Type B pancreatic cell (in vitro differentiated cells): ENCODE measurements at regions not wholly inside any gene's neighbourhood (a gene's known extent, or its start where the extent isn't known, plus 50 kb on each side); places are given as distances from the start of the nearest gene placed in this dataset.
A peak's percentile ranks its signal among the peaks of the same experiment; 100 is the strongest.
"Not testable (repeated sequence)": the region's sequence is repeated elsewhere in the genome, so short reads cannot be mapped to it uniquely, and the experiment has no call there.

ENCODE experiments used
- DNase-seq: peaks from one replicate; pipeline ENCODE4 v3.0.0; 2021; ENCODE audit warnings: mixed read lengths; ENCODE audit not compliant: unreplicated experiment; ENCODE audit errors: extremely low spot score
- H3K27ac Mint-ChIP-seq: 2 replicates; pipeline ENCODE4 v1.8.0; 2021; ENCODE audit warnings: mild to moderate bottlenecking, mixed read lengths
- H3K27me3 Mint-ChIP-seq: 2 replicates; pipeline ENCODE4 v1.8.0; 2021; ENCODE audit warnings: mixed read lengths
- H3K36me3 Mint-ChIP-seq: 2 replicates; pipeline ENCODE4 v1.8.0; 2021; ENCODE audit warnings: mixed read lengths
- H3K4me1 Mint-ChIP-seq: one replicate; pipeline ENCODE4 v1.8.0; 2021; ENCODE audit warnings: mixed read lengths; ENCODE audit not compliant: unreplicated experiment
- H3K4me3 Mint-ChIP-seq: 2 replicates; pipeline ENCODE4 v1.8.0; 2021; ENCODE audit warnings: mild to moderate bottlenecking, mixed read lengths
- H3K9me3 Mint-ChIP-seq: 2 replicates; pipeline ENCODE4 v1.8.0; 2021; ENCODE audit warnings: mixed read lengths
- TF ChIP-seq, protein P1 (sequence below): fragments of 200-600 bp; sonication (generic); conservative IDR thresholded peaks from 2 replicates; pipeline ENCODE4 v1.5.0; 2021; ENCODE audit warnings: antibody characterized with exemption, mild to moderate bottlenecking

DNA sequence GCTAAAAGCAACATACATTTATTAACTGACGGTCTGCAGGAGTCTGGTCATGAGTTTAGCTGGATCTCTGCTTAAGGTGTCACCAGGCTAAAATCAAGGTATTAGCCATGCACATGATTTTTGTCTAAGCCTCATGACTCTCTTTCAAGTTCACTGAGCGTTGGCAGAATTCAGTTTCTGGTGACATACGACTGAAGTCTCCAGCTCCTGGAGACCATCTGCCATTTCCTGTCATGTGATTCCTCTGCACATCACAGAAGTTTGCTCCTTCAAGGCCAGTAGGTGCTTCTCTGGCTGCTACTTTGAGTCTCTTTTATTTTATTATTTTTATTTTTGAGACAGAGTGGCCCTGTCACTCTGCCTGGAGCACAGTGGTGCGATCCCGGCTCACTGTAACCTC lies 148.4 kb upstream of the EYA4 start:
- H3K27me3 Mint-ChIP-seq: peaks cover 9% of the 10 kb centered on the region
- no peak for DNase-seq
- H3K36me3 Mint-ChIP-seq: no peaks in the 10 kb centered on the region
- peaks cover 8% of the 10 kb centered on the region for H3K4me1 Mint-ChIP-seq
- H3K4me3 Mint-ChIP-seq: no peak overlapping the region
- H3K27ac Mint-ChIP-seq: no peak overlapping the region
- H3K9me3 Mint-ChIP-seq: no peaks in the 10 kb centered on the region
- TF ChIP-seq, protein P1, sequence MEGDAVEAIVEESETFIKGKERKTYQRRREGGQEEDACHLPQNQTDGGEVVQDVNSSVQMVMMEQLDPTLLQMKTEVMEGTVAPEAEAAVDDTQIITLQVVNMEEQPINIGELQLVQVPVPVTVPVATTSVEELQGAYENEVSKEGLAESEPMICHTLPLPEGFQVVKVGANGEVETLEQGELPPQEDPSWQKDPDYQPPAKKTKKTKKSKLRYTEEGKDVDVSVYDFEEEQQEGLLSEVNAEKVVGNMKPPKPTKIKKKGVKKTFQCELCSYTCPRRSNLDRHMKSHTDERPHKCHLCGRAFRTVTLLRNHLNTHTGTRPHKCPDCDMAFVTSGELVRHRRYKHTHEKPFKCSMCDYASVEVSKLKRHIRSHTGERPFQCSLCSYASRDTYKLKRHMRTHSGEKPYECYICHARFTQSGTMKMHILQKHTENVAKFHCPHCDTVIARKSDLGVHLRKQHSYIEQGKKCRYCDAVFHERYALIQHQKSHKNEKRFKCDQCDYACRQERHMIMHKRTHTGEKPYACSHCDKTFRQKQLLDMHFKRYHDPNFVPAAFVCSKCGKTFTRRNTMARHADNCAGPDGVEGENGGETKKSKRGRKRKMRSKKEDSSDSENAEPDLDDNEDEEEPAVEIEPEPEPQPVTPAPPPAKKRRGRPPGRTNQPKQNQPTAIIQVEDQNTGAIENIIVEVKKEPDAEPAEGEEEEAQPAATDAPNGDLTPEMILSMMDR: no peak

DNA sequence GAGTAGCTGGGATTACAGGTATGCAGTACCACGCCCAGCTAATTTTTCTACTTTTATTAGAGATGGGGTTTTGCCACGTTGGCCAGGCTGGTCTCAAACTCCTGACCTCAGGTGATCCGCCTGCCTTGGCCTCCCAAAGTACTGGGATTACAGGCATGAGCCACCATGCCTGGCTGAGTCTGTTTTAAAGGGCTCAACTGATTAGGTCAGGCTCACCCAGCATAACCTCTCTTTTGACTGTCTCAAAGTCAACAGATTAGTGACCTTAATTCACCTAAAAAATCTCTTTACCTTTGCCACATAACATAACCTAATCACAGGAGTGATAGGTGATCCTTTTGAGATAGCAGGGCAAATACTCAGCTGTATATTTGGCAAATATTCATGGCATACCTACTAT lies 147.9 kb upstream of the EYA4 start:
- not testable (repeated sequence) for H3K27me3 Mint-ChIP-seq, H3K27ac Mint-ChIP-seq, H3K36me3 Mint-ChIP-seq, H3K9me3 Mint-ChIP-seq, DNase-seq, H3K4me3 Mint-ChIP-seq, H3K4me1 Mint-ChIP-seq

DNA sequence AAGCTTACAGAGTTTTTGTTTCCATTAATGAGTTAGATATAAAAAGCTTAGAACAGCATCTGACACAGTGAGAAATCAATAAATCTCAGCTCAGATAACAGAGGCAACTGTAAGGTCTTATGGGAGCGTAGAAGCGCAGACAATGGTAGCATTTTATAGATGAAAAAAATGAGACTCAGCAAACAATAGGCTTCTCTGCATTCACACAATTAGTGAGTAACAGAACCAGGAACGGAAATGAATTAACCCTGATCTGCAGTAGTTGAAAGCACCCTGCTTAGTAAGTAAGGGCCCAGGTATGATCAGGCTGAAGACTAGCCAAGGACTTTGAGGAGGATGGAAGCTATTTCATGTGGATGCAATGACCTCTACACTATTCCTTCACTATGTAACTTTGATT lies 147.2 kb upstream of the EYA4 start:
- Mint-ChIP-seq H3K36me3 (no peaks in the 10 kb centered on the region), H3K4me3 (no peak overlapping the region), H3K9me3 (no peaks in the 10 kb centered on the region), H3K27me3 (peaks cover 4% of the 10 kb centered on the region), H3K27ac (no peak overlapping the region), H3K4me1 (peaks cover 8% of the 10 kb centered on the region)
- no peak for DNase-seq
- TF ChIP-seq, protein P1: no peak

DNA sequence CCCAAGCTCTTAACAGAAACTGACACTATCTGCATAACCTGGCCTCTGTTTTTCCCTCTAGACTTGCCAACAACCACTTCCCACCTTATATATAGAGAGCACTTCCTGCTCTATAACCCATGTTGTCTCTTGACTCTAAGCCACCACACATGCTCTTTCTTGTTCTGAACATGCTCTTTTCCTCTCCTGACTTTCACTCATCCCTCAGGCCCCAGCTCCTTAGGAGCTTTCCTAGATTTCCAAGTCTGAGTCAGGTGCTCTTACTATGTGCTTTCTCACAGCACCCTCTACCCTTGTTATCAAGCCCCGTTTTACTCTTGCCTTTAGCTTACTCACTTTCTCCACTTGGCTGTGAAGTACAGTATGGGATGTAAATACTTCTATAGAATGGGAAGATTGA lies 143.9 kb upstream of the EYA4 start:
- H3K4me1 Mint-ChIP-seq: peaks cover 15% of the 10 kb centered on the region
- H3K27ac Mint-ChIP-seq: no peak overlapping the region
- DNase-seq: no peak
- no peaks in the 10 kb centered on the region for H3K9me3 Mint-ChIP-seq
- no peaks in the 10 kb centered on the region for H3K36me3 Mint-ChIP-seq
- H3K27me3 Mint-ChIP-seq: peaks cover 4% of the 10 kb centered on the region
- TF ChIP-seq, protein P1: no peak
- no peak overlapping the region for H3K4me3 Mint-ChIP-seq

DNA sequence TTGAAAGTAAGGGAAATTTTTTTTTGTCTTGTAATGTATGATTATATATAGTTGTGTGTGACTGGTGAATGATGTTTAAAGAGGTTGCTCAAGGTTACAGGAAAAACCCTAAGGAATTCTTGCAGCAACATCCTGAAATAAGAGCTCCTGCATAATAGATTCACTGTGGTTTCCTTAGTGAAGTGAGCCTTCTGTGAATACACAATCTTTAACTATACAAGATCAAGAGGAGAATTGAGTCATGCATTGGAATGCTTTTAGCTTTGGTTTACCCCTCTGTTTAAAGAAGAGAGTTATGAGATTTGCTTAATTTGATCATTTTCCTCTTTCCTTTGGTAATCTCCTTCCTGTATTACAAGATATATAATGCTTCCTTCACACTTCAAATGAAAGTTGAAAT lies 141.6 kb upstream of the EYA4 start:
- Mint-ChIP-seq H3K4me1 (peaks cover 11% of the 10 kb centered on the region), H3K9me3 (no peaks in the 10 kb centered on the region), H3K4me3 (peak overlapping the region; percentile 6), H3K27me3 (peaks cover 4% of the 10 kb centered on the region), H3K27ac (no peak overlapping the region), H3K36me3 (no peaks in the 10 kb centered on the region)
- TF ChIP-seq, protein P1: no peak
- DNase-seq: no peak

DNA sequence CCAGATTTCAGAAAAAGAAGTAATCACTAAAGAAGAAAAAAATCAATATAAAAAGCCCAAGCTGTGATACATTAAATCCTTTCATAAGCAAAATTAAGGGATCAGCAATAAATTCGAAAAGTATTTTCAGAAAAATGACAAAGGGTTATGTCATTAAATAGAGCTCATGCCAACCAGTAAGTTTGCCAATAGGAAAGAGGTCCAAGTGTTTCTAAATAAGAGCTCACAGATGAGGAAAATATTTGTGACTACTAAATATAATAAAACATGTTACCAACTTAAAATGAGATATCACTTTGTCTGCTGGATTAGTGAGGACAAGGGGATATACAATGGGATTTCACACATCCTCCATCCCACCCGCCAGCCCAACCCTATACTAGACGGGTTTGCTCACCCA lies 140.3 kb upstream of the EYA4 start:
- TF ChIP-seq, protein P1: no peak
- Mint-ChIP-seq H3K4me3 (no peak overlapping the region), H3K9me3 (peaks cover 5% of the 10 kb centered on the region), H3K4me1 (peaks cover 6% of the 10 kb centered on the region), H3K27ac (no peak overlapping the region), H3K27me3 (peaks cover 7% of the 10 kb centered on the region), H3K36me3 (no peaks in the 10 kb centered on the region)
- no peak for DNase-seq
